ENCODE measurements at regions not wholly inside any gene's neighbourhood (a gene's known extent, or its start where the extent isn't known, plus 50 kb on each side); places are given as distances from the start of the nearest gene placed in this dataset.

- TF ChIP-seq EZH2 (IDR thresholded peaks at IDR 0.05; ENCODE audit: insufficient read depth, poor library complexity, severe bottlenecking) (no peak), EZH2phosphoT487 (IDR thresholded peaks at IDR 0.05; ENCODE audit: insufficient read depth, low read depth) (no peak)
Observed at GRCh38 chr3:168475704-168476103, 380.0 kb upstream of the GOLIM4 start.

All from GM23248 (cell line).